ENCODE measurements at regions not wholly inside any gene's neighbourhood (a gene's known extent, or its start where the extent isn't known, plus 50 kb on each side); places are given as distances from the start of the nearest gene placed in this dataset.

DNA sequence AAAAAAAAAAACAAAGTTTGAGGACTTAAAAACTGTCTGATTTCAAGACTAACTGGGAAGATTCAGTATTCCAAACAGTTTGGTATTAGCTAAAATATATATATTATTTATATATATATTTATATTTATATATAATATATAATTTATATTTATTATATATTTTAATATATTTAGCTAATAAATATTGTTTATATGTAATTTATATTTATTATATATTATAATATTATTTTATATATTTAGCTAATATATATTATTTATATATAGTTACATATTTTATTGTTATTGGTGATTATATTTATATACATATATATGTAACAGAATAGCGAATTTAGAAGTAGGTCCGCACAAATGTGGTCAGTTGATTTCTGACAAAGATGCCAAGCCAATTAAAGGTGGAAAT lies 480.2 kb upstream of the C1orf87 start:
- TF ChIP-seq, protein P1, sequence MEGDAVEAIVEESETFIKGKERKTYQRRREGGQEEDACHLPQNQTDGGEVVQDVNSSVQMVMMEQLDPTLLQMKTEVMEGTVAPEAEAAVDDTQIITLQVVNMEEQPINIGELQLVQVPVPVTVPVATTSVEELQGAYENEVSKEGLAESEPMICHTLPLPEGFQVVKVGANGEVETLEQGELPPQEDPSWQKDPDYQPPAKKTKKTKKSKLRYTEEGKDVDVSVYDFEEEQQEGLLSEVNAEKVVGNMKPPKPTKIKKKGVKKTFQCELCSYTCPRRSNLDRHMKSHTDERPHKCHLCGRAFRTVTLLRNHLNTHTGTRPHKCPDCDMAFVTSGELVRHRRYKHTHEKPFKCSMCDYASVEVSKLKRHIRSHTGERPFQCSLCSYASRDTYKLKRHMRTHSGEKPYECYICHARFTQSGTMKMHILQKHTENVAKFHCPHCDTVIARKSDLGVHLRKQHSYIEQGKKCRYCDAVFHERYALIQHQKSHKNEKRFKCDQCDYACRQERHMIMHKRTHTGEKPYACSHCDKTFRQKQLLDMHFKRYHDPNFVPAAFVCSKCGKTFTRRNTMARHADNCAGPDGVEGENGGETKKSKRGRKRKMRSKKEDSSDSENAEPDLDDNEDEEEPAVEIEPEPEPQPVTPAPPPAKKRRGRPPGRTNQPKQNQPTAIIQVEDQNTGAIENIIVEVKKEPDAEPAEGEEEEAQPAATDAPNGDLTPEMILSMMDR (IDR thresholded peaks at IDR 0.05; ENCODE audit: low read depth, low read length) = no peak
- H3K4me3 ChIP-seq (ENCODE audit: low read depth, low read length) = no peak overlapping the region

DNA sequence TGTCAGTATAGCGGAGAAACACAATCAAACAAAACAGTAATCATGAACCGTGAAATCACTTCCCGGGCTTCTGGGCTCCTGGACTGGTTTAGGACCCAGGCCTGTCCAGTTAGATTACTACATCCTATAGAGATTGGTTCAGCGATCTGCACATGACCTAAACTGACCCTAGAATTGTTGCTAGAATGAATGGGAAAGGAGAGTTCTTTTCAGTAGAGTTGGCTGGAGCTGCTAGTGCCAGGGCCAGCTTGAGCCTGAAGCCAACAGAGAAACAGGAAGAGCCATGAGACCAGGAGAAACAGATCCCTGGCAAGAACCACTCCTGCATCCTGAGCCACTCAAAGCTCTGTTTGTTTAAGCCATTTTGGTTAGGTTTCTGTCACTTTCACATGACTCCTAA lies 474.3 kb upstream of the C1orf87 start:
- TF ChIP-seq, protein P1 (IDR thresholded peaks at IDR 0.05; ENCODE audit: low read depth, low read length) = no peak
- no peak overlapping the region for H3K4me3 ChIP-seq (ENCODE audit: low read depth, low read length)

DNA sequence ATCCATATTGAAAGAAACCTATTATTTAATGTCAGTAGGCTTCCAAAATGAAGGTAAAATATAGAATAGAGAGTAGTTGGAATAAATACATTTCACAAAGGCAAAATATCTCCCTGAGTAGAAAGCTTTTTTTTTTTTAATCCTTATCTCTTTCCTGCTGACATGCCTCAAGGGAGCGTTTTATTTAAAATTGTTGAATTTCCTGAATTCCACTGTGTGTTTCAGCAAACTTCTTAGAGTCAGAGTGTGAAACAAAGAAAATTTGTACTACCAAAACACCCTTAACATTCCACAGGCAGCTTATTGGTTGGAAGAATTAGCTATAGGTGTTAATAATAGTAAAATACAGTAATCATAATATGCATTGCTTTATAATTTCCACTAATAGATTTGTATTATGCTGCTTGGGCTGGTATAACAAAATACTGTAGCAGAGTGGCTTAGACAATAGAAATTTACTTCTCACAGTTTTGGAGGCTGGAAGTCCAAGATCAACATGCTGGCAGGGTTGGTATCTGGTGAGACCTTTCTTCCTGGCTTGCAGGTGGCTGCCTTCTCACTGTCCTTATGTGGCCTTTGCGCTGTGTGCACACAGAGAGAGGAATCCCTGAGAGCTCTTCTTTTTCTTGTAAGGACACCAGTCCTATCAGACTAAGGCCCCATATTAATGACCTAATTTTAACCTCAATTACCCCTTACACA lies 468.4 kb upstream of the C1orf87 start:
- H3K4me3 ChIP-seq (ENCODE audit: low read depth, low read length) = no peak overlapping the region
- TF ChIP-seq, protein P1 (IDR thresholded peaks at IDR 0.05; ENCODE audit: low read depth, low read length) = no peak

DNA sequence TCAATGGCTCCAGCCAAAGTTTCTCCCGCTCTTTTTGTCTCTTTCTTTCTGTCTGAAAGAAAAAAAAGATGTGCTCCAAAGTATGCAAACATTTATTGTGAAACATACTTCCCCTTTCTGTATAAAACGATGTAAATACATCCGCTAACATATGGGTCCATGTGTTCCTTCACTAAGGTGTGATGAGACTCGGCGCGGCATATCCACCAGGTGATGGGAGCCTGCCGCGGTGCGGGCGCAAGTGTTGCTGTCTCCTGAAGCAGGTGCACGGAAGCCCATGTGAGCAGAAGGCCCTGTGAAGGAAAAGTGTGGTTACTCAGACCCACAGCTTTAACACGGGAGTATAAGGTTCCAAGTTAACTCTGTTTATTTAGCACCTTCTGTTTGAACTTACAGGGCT lies 466.6 kb upstream of the C1orf87 start:
- no peak overlapping the region for H3K4me3 ChIP-seq (ENCODE audit: low read depth, low read length)
- TF ChIP-seq, protein P1 (IDR thresholded peaks at IDR 0.05; ENCODE audit: low read depth, low read length) = no peak

DNA sequence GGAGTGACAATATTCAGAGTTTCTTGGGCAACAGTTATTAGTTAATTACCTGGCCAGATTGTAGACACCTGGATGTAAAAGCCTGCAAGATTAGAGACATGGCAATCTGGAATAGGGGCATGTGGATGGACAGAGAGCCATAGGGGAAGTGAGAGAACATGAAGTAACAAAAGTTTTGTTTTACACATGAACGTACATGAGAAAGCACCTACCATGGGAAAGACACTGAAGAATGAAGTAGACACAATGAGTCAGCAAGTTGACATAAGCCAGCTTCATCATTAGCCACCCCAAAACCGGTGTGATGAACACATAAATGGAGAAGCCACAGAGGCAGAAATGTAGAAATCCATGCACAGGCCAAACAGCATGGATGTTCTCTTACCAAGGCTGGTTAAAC lies 462.1 kb upstream of the C1orf87 start:
- no peak overlapping the region for H3K4me3 ChIP-seq (ENCODE audit: low read depth, low read length)
- TF ChIP-seq, protein P1 (IDR thresholded peaks at IDR 0.05; ENCODE audit: low read depth, low read length) = no peak

DNA sequence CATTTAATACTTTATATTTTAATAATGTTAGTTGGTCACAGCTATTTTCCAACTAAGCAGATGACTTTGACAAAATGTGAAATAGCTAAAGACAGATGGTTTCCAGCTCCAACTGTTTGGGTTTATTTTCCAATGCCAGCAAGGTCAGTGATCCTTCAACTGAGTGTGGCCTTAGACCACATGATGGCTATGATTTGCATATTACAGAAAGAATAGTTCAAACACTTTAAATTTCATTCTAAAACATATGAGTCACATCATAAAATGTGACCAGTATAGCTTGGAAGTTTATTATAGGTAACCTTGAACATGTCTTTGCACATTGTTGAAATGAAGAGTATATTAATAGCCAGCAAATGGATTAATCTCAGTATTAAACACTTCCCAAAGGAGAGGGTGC lies 454.0 kb upstream of the C1orf87 start:
- TF ChIP-seq, protein P1 (IDR thresholded peaks at IDR 0.05; ENCODE audit: low read depth, low read length) = no peak

DNA sequence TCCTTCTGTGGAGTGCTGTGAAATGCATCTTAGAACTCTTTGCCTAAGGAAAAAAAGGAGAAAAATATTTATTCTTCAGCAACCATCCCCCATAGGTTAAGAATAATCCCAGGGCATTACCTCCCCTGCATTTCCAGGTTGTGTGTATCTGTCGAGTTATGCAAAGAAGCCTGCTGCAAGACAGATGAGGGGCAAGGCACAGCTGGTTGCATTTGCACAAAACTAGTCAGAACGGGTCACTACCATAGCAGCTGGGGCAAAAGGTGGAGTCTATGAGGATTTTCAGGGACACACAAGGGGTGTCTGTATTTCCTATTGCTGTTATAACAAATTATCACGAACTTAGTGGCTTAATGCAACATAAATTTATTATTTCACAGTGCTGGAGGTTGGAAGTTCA lies 443.4 kb upstream of the C1orf87 start:
- no peak overlapping the region for H3K4me3 ChIP-seq (ENCODE audit: low read depth, low read length)
- TF ChIP-seq, protein P1 (IDR thresholded peaks at IDR 0.05; ENCODE audit: low read depth, low read length) = no peak

More for the DNA sequence above, 454.0 kb upstream of the C1orf87 start:
- no peak overlapping the region for H3K4me3 ChIP-seq (ENCODE audit: low read depth, low read length)
